ENCODE measurements at regions not wholly inside any gene's neighbourhood (a gene's known extent, or its start where the extent isn't known, plus 50 kb on each side); places are given as distances from the start of the nearest gene placed in this dataset.

DNA sequence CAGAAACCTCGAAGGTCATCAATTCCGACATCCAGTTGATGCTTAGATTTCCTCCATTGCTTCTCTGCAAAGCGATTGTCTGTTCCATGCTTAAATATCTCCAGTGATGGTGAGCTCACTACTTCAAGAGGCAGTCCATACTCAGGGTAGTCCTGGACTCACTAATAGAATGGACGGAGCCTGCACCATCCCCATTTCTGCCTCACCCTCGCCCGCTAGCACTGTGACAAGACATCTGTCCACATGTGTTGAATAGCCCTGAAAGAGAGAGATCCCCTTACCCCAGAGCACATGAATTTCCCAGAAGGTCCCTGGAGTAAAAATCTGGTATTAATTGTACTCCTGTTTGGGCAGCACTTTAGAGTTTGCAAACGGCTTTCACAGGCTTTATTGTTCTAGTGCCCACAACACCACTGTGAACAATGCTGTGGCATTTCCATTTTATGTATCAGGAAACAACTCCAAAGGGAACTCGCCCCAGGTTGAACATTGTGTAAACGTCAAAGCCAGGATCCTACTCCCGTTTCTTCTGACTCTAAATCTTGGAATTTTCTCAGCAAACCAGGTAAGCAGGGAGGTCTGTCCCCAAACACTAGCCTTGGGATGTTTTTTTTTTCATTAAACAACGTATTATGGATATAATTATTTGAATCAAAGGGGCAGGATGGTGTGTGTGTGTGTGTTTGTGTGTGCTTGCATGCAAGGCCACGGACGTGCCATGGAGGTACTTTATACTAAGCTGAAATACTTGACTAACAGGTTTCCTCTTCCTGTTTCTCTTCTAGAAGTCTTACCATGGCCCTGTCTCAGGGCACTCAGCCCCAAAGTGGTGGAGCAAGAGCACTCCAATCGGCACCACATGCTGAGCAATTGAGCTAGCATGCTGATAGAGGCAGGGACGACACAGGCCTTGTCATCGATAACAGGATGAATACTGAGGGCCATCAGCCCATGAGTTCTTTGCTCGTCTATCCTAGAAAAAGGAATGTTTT lies 198.3 kb downstream of the OPA1 start:
- H3K4me3 ChIP-seq (ENCODE audit: control insufficient read depth, low read depth, low read length) = no peak overlapping the region
- no peak for DNase-seq (ENCODE audit: low read depth)
- TF ChIP-seq, protein P1, sequence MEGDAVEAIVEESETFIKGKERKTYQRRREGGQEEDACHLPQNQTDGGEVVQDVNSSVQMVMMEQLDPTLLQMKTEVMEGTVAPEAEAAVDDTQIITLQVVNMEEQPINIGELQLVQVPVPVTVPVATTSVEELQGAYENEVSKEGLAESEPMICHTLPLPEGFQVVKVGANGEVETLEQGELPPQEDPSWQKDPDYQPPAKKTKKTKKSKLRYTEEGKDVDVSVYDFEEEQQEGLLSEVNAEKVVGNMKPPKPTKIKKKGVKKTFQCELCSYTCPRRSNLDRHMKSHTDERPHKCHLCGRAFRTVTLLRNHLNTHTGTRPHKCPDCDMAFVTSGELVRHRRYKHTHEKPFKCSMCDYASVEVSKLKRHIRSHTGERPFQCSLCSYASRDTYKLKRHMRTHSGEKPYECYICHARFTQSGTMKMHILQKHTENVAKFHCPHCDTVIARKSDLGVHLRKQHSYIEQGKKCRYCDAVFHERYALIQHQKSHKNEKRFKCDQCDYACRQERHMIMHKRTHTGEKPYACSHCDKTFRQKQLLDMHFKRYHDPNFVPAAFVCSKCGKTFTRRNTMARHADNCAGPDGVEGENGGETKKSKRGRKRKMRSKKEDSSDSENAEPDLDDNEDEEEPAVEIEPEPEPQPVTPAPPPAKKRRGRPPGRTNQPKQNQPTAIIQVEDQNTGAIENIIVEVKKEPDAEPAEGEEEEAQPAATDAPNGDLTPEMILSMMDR (IDR thresholded peaks at IDR 0.05; ENCODE audit: control insufficient read depth, insufficient read depth, low read depth, low read length, missing control alignments) = no peak

DNA sequence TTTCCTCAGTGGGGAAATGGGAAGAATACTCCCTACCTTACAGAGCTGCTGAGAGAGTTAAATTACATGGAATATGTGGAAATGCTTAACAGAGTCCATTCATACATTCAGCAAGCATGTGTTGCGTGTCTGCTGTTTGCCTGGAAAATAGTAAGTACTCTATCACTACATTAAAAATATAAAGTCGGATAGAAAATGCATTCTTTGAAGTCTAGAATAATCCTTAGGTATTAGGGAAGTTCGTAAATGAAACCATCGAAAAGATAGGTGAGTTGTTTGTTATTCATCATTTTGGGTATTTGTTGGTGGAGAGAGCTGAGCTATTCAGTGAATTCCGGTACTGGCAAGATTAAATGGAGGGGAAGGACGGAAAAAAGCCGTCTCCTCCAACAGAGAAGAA lies 200.1 kb downstream of the OPA1 start:
- no peak overlapping the region for H3K4me3 ChIP-seq (ENCODE audit: control insufficient read depth, low read depth, low read length)
- TF ChIP-seq, protein P1 (IDR thresholded peaks at IDR 0.05; ENCODE audit: control insufficient read depth, insufficient read depth, low read depth, low read length, missing control alignments) = no peak
- DNase-seq (ENCODE audit: low read depth) = no peak

DNA sequence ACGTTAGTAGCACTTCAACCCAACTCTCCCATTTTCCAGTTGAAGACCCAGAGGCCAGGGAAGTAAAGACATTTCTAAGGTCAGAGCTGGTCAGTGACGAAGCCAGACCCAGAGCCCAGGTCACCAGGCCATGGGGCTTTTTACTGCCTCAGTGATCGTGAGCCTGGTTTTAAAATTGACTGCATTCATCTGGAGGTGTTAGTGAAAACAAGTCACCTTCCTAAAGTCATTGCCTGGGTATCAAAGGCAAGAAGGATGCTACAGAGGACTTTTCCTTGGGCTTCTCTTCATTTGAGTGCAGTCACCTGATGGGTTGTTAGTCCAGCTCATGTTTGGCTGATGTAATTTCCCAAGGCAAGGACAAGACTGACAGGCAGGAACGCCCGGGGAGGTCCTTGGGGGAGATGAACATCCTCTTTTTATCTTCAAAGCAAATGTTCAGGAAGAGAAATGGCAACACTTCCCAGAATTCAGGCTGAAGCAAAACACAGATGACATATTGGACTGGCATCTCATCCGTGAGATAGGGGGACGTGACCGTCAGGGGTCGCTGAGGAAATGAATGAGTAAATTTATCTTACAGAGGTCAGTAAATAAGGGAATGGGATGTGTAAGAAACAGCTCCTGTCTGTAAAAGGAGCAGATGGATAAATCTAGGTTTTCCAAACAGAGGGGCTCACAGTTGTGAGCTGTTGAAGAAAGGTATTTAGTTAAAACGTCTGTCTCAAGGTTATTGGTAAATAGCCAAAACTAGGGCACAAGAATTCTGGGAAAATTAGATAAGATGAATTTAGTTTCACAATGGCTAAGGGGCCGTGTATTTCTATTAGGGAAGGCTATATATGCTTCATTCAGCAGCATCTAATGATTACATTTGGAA lies 201.2 kb downstream of the OPA1 start:
- no peak for DNase-seq (ENCODE audit: low read depth)
- TF ChIP-seq, protein P1 (IDR thresholded peaks at IDR 0.05; ENCODE audit: control insufficient read depth, insufficient read depth, low read depth, low read length, missing control alignments) = no peak
- no peak overlapping the region for H3K4me3 ChIP-seq (ENCODE audit: control insufficient read depth, low read depth, low read length)

DNA sequence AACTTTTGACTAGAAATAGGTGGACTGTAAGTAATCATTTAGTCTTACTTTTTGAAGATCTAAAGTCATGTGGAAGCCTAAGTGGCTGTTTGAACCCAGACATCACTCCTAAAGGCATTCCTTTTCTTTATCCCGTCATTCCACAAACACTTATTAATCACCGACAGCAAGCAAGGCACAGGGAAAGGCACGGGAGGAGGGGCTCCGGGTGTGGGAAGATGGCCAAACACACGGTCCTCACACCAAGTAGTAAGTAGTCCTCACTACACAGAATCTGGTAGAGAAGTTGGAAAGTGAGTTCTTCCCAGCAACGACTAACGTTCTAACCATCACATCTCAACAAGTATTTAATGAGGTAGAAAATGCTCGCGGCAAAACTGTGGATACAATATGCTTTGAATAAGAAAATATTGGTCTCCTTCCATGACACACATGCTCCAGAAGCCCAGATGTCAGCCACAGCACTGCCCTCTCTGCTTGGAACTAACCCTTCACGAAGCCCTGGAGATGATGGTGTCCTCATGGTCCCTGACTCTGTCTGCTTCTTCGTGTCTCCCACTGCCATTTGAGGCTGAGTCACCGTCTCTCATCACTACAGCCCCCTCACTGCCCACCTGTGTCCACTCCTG lies 202.2 kb downstream of the OPA1 start:
- TF ChIP-seq, protein P1 (IDR thresholded peaks at IDR 0.05; ENCODE audit: control insufficient read depth, insufficient read depth, low read depth, low read length, missing control alignments) = no peak
- H3K4me3 ChIP-seq (ENCODE audit: control insufficient read depth, low read depth, low read length) = no peak overlapping the region
- no peak for DNase-seq (ENCODE audit: low read depth)

DNA sequence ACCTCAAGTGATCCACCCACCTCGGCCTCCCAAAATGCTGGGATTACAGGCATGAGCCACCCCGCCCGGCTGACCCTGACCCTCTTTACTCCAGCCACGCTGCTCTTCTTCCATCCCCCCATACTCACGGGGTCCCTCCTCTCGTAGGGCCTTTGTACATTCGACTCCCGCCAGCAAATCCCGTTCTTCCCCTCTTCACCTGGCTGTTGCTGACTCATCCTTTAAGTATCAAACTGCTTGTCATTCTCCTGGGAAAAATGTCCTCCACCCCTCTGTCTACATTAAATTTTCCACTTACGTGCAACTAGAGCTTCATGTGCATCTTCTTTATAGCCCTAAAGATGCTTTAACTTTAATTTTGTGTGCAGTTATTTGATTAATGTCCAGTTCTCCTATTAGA lies 203.1 kb downstream of the OPA1 start:
- DNase-seq (ENCODE audit: low read depth) = no peak
- TF ChIP-seq, protein P1 (IDR thresholded peaks at IDR 0.05; ENCODE audit: control insufficient read depth, insufficient read depth, low read depth, low read length, missing control alignments) = no peak

DNA sequence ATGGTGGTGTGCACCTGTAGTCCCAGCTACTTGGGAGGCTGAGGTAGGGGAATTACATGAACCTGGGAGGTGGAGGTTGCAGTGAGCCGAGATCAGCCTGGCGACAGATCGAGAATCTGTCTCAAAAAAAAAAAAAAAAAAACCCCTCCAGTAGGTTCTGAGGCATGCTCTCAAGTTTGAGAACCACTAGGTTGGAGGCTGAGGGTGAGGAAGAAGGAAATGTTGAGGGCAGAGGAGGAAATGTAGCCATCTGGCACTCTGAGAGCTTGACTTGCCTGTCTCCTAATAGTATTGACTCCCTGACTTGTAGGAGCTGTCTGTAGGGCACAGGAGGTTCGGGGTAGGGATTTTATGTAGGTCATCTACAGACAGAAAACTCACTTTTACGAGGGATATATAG lies 204.6 kb downstream of the OPA1 start:
- no peak overlapping the region for H3K4me3 ChIP-seq (ENCODE audit: control insufficient read depth, low read depth, low read length)
- TF ChIP-seq, protein P1 (IDR thresholded peaks at IDR 0.05; ENCODE audit: control insufficient read depth, insufficient read depth, low read depth, low read length, missing control alignments) = no peak
- DNase-seq (ENCODE audit: low read depth) = no peak

More for the DNA sequence above, 203.1 kb downstream of the OPA1 start:
- no peak overlapping the region for H3K4me3 ChIP-seq (ENCODE audit: control insufficient read depth, low read depth, low read length)
